ENCODE measurements at regions not wholly inside any gene's neighbourhood (a gene's known extent, or its start where the extent isn't known, plus 50 kb on each side); places are given as distances from the start of the nearest gene placed in this dataset.

DNA sequence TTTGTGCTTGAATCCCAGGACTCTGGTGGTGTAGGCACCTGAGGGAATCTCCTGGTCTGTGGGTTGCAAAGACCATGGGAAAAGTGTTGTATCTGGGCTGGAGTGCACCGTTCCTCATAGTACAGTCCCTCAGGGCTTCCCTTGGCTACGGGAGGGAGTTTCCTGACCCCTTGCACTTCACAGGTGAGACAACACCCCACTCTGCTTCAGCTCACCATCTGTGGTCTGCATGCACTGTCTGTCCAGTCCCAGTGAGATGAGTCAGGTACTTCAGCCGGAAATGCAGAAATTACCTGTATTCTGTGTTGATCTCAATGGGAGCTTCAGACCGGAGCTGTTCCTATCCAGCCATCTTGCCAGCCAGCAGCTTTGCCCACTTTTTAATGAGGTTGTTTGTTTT lies 353.0 kb upstream of the IRS4 start:
- H2BK12ac ChIP-seq (ENCODE audit: low read depth, low read length) = no peak overlapping the region
- POLR2A ChIA-PET (ENCODE audit: partially characterized antibody) = no interaction called here
- H4K91ac ChIP-seq (replicated peaks; ENCODE audit: insufficient read length, low read length) = no peak overlapping the region
- no peak for DNase-seq (ENCODE audit: low read depth in 1 of 2, low spot score in 2 of 2)
- no peaks in the 10 kb centered on the region; a peak in 1 of 4 replicates for H3K9me3 ChIP-seq (ENCODE audit: insufficient read depth in 2 of 2, low read depth in 1 of 2, low read length in 1 of 2)
- no peak overlapping the region for H3K4me2 ChIP-seq (ENCODE audit: insufficient read depth in 1 of 2, low read depth in 2 of 2, low read length in 2 of 2)
- H3K14ac ChIP-seq (ENCODE audit: insufficient read length) = no peak overlapping the region
- no peaks in the 10 kb centered on the region for H3K23me2 ChIP-seq (ENCODE audit: low read depth, low read length)
- no peak overlapping the region for H3K4me3 ChIP-seq (ENCODE audit: extremely low read depth in 1 of 4, insufficient read depth in 2 of 4, low read depth in 3 of 4, low read length in 4 of 4)
- CTCF ChIA-PET (ENCODE audit: partially characterized antibody) = no interaction called here
- H3K27me3 ChIP-seq (replicated peaks in 1 of 4; ENCODE audit: control insufficient read depth in 3 of 4, extremely low read depth in 1 of 4, insufficient read depth in 3 of 4, low read length in 3 of 4) = no peaks in the 10 kb centered on the region
- H2BK20ac ChIP-seq (ENCODE audit: low read length) = no peak overlapping the region
- H3K36me3 ChIP-seq (ENCODE audit: control insufficient read depth in 2 of 4, insufficient read depth in 4 of 4, low read length in 3 of 4) = no peaks in the 10 kb centered on the region
- H3K9ac ChIP-seq (replicated peaks in 1 of 4; ENCODE audit: extremely low read depth in 1 of 4, low read depth in 3 of 4, low read length in 3 of 4) = no peak overlapping the region
- H3K23ac ChIP-seq (ENCODE audit: insufficient read length) = no peak overlapping the region
- no peak overlapping the region for H3K27ac ChIP-seq (ENCODE audit: low read depth, low read length)
- no peak overlapping the region for H2AFZ ChIP-seq (ENCODE audit: low read length)
- H3K4ac ChIP-seq (replicated peaks; ENCODE audit: insufficient read length, low read depth, low read length) = no peak overlapping the region
- H2BK15ac ChIP-seq (ENCODE audit: low read length) = no peak overlapping the region
- no peak overlapping the region for H3K18ac ChIP-seq (ENCODE audit: extremely low read depth, low read length)
- H4K8ac ChIP-seq (ENCODE audit: extremely low read depth, insufficient read depth, low read length) = no peak overlapping the region
- FAIRE-seq = no peak
- no peak overlapping the region for H3K56ac ChIP-seq (replicated peaks; ENCODE audit: insufficient read length, low read depth, low read length)
- 93% methylated on average over 4 of the region's 4 CpGs; no CpG with 5 or more reads in 1 of the 2 experiments for WGBS, 2 experiments (ENCODE audit: extremely low coverage in 1 of 2, insufficient coverage in 1 of 2, insufficient read length in 1 of 2, insufficient replicate concordance in 2 of 2, low coverage in 1 of 2, low lambda C conversion rate in 2 of 2, missing lambda C conversion rate in 1 of 2)
- H3K79me2 ChIP-seq (ENCODE audit: control insufficient read depth in 1 of 2, insufficient read depth in 2 of 2, low read length in 2 of 2) = no peaks in the 10 kb centered on the region
- no peaks in the 10 kb centered on the region for H3K4me1 ChIP-seq (replicated peaks in 1 of 4; ENCODE audit: control insufficient read depth in 3 of 4, insufficient read depth in 4 of 4, low read length in 3 of 4)
- no peak overlapping the region for H2BK5ac ChIP-seq (ENCODE audit: low read depth, low read length)
- no peak overlapping the region for H4K5ac ChIP-seq (ENCODE audit: insufficient read length, low read depth, low read length)
- H3K79me1 ChIP-seq (ENCODE audit: low read depth, low read length) = no peaks in the 10 kb centered on the region
- H4K20me1 ChIP-seq (replicated peaks in 1 of 2; ENCODE audit: control insufficient read depth in 1 of 2, insufficient read depth in 2 of 2, low read length in 2 of 2) = no peaks in the 10 kb centered on the region
- no peak overlapping the region for H2BK120ac ChIP-seq (replicated peaks; ENCODE audit: low read depth, low read length)
- H2AK5ac ChIP-seq (ENCODE audit: low read depth, low read length) = no peak overlapping the region
- TF ChIP-seq PHF8 (conservative IDR thresholded peaks at IDR 0.05; ENCODE audit: low read depth, low read length) (no peak), EP300 (IDR thresholded peaks at IDR 0.05; ENCODE audit: borderline replicate concordance in 1 of 2, low read depth in 2 of 2, low read length in 2 of 2) (no peak), CREB1 (IDR thresholded peaks at IDR 0.05) (no peak)
